PC-9 (cell line): ENCODE measurements at regions not wholly inside any gene's neighbourhood (a gene's known extent, or its start where the extent isn't known, plus 50 kb on each side); places are given as distances from the start of the nearest gene placed in this dataset.
"Not testable (repeated sequence)": the region's sequence is repeated elsewhere in the genome, so short reads cannot be mapped to it uniquely, and the experiment has no call there.

Experiments used
- BruUV-seq: library from RNA; stranded (reverse); fragments of 400-500 nt; replicated peaks from 2 replicates; lab custom pipeline; 2021; lab: Mats Ljungman, UMichigan
- CTCF ChIA-PET: fragments of 300-600 bp; sonication (Branson Sonifier 250); formaldehyde crosslinking; loops from one replicate; lab custom pipeline; 2022; ENCODE audit warnings: antibody characterized with exemption; lab: Charles Lee
- POLR2A ChIA-PET: fragments of 300-600 bp; sonication (Branson Sonifier 250); formaldehyde crosslinking; loops from one replicate; lab custom pipeline; 2022; ENCODE audit warnings: antibody characterized with exemption; ENCODE audit not compliant: unreplicated experiment; lab: Charles Lee
- DNase-seq, 2 experiments: peaks; one replicate each; pipeline versions ENCODE4 v3.0.0 to v3.0.0-alpha.2; 2015 to 2022; ENCODE audit warnings: mixed read lengths in 1 of 2
- H2AFZ ChIP-seq: fragments of 200-600 bp; sonication (generic); 2 replicates; pipeline ENCODE4 v1.8.1; 2017; ENCODE audit warnings: antibody characterized with exemption
- H3F3A ChIP-seq: fragments of 200-600 bp; sonication (generic); 2 replicates; pipeline ENCODE4 v1.8.1; 2017; ENCODE audit warnings: antibody characterized with exemption, mild to moderate bottlenecking, low read depth; ENCODE audit not compliant: insufficient read depth
- H3K27ac ChIP-seq: fragments of 200-600 bp; sonication (generic); 2 replicates; pipeline ENCODE4 v1.6.1; 2016; ENCODE audit warnings: mixed run types
- H3K27me3 ChIP-seq: fragments of 200-600 bp; sonication (generic); 2 replicates; pipeline ENCODE4 v1.6.1; 2016; ENCODE audit warnings: low read depth, mixed run types; ENCODE audit not compliant: insufficient read depth
- H3K36me3 ChIP-seq: fragments of 200-600 bp; sonication (generic); 2 replicates; pipeline ENCODE4 v1.6.1; 2016; ENCODE audit warnings: low read depth, mixed run types
- H3K4me1 ChIP-seq: fragments of 200-600 bp; sonication (generic); replicated peaks from 2 replicates; pipeline ENCODE4 v1.6.1; 2016; ENCODE audit warnings: mixed run types; ENCODE audit not compliant: insufficient read depth
- H3K4me2 ChIP-seq: fragments of 200-600 bp; sonication (generic); 2 replicates; pipeline ENCODE4 v1.6.1; 2017; ENCODE audit warnings: mixed run types
- H3K4me3 ChIP-seq: fragments of 200-600 bp; sonication (generic); 2 replicates; pipeline ENCODE4 v1.6.1; 2016; ENCODE audit warnings: mixed run types
- H3K79me2 ChIP-seq: fragments of 200-600 bp; sonication (generic); 2 replicates; pipeline ENCODE4 v1.6.1; 2017; ENCODE audit warnings: low read depth, mixed run types
- H3K9me2 ChIP-seq: fragments of 200-600 bp; sonication (generic); 2 replicates; pipeline ENCODE4 v1.8.1; 2017; ENCODE audit warnings: mild to moderate bottlenecking; ENCODE audit not compliant: insufficient read depth
- H3K9me3 ChIP-seq: fragments of 200-600 bp; sonication (generic); 2 replicates; pipeline ENCODE4 v1.8.1; 2016; ENCODE audit warnings: low read depth; ENCODE audit not compliant: insufficient read depth
- H4K20me1 ChIP-seq: fragments of 200-600 bp; sonication (generic); 2 replicates; pipeline ENCODE4 v1.8.1; 2017; ENCODE audit not compliant: insufficient read depth
- EZH2 ChIP-seq: fragments of 200-600 bp; sonication (generic); IDR thresholded peaks from 2 replicates; pipeline ENCODE4 v1.8.0; 2017; ENCODE audit warnings: antibody characterized with exemption, low read depth
- intact Hi-C: fragments of 100-400 bp; cut with micrococcal nuclease; formaldehyde crosslinking; loops from one replicate; pipeline ENCODE4 v1.10.0; 2022; ENCODE audit not compliant: unreplicated experiment
- TF ChIP-seq, protein P1 (sequence below): fragments of 200-600 bp; sonication (generic); conservative IDR thresholded peaks from 2 replicates; pipeline ENCODE4 v1.6.1; 2017; ENCODE audit warnings: mixed run types, antibody characterized with exemption, mild to moderate bottlenecking, moderate library complexity

DNA sequence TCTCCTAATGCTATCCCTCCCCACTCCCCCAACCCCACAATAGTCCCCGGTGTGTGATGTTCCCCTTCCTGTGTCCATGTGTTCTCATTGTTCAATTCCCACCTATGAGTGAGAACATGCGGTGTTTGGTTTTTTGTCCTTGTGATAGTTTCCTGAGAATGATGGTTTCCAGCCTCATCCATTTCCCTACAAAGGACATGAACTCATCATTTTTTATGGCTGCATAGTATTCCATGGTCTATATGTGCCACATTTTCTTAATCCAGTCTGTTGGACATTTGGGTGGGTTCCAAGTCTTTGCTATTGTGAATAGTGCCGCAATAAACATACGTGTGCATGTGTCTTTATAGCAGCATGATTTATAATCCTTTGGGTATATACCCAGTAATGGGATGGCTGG lies 537.1 kb upstream of the KLF4 start:
- H3K4me2 ChIP-seq, CTCF ChIA-PET, BruUV-seq, DNase-seq, H2AFZ ChIP-seq, H3K9me3 ChIP-seq, H3K4me3 ChIP-seq, H3K79me2 ChIP-seq, H3K27me3 ChIP-seq, intact Hi-C loops, H3K9me2 ChIP-seq, POLR2A ChIA-PET, H3K36me3 ChIP-seq, H3K27ac ChIP-seq, H3K4me1 ChIP-seq, H3F3A ChIP-seq, H4K20me1 ChIP-seq: not testable (repeated sequence)

DNA sequence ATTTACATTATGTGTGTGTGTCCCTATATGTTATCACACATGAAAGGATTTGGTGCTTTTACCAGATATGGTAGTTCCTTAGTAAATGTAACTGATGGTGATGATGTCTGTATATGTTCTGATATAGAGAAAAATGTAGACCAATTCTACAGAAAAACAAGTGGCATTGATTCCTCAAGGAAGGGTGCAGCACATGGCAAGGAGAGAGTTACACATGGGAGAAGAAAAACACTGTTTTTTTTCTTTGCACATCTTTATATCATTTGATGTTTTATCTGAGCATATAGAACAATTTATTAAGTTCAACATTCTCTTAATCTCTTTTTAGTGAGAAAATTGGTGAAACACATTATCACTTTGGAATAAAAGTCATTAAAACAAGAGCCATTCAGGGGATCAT lies 535.0 kb upstream of the KLF4 start:
- Histone ChIP-seq H3K9me3 (no peaks in the 10 kb centered on the region), H3K9me2 (no peaks in the 10 kb centered on the region), H3K4me1 (no peaks in the 10 kb centered on the region), H4K20me1 (no peaks in the 10 kb centered on the region), H3K79me2 (no peaks in the 10 kb centered on the region), H3K27me3 (no peaks in the 10 kb centered on the region), H3K27ac (no peak overlapping the region), H2AFZ (no peak overlapping the region), H3K36me3 (no peaks in the 10 kb centered on the region), H3F3A (no peaks in the 10 kb centered on the region), H3K4me3 (no peak overlapping the region), H3K4me2 (no peak overlapping the region)
- POLR2A ChIA-PET: no interaction called here
- no peak for DNase-seq
- CTCF ChIA-PET: no interaction called here
- BruUV-seq: no TSS peak
- intact Hi-C loops: no loop called here
- TF ChIP-seq EZH2: no peak
- TF ChIP-seq, protein P1, sequence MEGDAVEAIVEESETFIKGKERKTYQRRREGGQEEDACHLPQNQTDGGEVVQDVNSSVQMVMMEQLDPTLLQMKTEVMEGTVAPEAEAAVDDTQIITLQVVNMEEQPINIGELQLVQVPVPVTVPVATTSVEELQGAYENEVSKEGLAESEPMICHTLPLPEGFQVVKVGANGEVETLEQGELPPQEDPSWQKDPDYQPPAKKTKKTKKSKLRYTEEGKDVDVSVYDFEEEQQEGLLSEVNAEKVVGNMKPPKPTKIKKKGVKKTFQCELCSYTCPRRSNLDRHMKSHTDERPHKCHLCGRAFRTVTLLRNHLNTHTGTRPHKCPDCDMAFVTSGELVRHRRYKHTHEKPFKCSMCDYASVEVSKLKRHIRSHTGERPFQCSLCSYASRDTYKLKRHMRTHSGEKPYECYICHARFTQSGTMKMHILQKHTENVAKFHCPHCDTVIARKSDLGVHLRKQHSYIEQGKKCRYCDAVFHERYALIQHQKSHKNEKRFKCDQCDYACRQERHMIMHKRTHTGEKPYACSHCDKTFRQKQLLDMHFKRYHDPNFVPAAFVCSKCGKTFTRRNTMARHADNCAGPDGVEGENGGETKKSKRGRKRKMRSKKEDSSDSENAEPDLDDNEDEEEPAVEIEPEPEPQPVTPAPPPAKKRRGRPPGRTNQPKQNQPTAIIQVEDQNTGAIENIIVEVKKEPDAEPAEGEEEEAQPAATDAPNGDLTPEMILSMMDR: no peak

- intact Hi-C loops: no loop called here
- no peak for TF ChIP-seq EZH2
- TF ChIP-seq, protein P1: no peak
- BruUV-seq: no TSS peak
- CTCF ChIA-PET: no interaction called here
- no peaks in the 10 kb centered on the region for H3K9me2 ChIP-seq
- H3K9me3 ChIP-seq: no peaks in the 10 kb centered on the region
- no peaks in the 10 kb centered on the region for H3F3A ChIP-seq
- H3K4me1 ChIP-seq: no peaks in the 10 kb centered on the region
- no peak overlapping the region for H3K4me2 ChIP-seq
- no peak overlapping the region for H2AFZ ChIP-seq
- no peak overlapping the region for H3K4me3 ChIP-seq
- no peaks in the 10 kb centered on the region for H4K20me1 ChIP-seq
- H3K36me3 ChIP-seq: no peaks in the 10 kb centered on the region
- POLR2A ChIA-PET: interaction anchor here (0.5 kb wide), 1 partner anchor 20 kb away, joined by 3 read pairs; no protein-coding TSS in a partner anchor
- H3K27me3 ChIP-seq: no peaks in the 10 kb centered on the region
- DNase-seq: no peak
- H3K79me2 ChIP-seq: no peaks in the 10 kb centered on the region
- H3K27ac ChIP-seq: no peak overlapping the region
Observed at GRCh38 chr9:108022246-108022935, 532.8 kb upstream of the KLF4 start.
